Osteoblast (primary cell): ENCODE measurements at regions not wholly inside any gene's neighbourhood (a gene's known extent, or its start where the extent isn't known, plus 50 kb on each side); places are given as distances from the start of the nearest gene placed in this dataset.
"Not testable (repeated sequence)": the region's sequence is repeated elsewhere in the genome, so short reads cannot be mapped to it uniquely, and the experiment has no call there.

Experiments used
- DNase-seq: peaks from one replicate; pipeline ENCODE4 v3.0.0; 2011; ENCODE audit warnings: low spot score, mixed read lengths; ENCODE audit not compliant: insufficient read length; ENCODE audit errors: missing footprints
- H2AFZ ChIP-seq: 2 replicates; pipeline ENCODE4 v1.6.0; 2011; ENCODE audit warnings: mild to moderate bottlenecking, low read length
- H3K27ac ChIP-seq: 2 replicates; pipeline ENCODE4 v1.5.1; 2011; ENCODE audit warnings: mild to moderate bottlenecking, low read depth, low read length, moderate library complexity
- H3K27me3 ChIP-seq: 2 replicates; pipeline ENCODE4 v1.6.0; 2012; ENCODE audit warnings: mild to moderate bottlenecking, control low read depth, inconsistent platforms, low read length, moderate library complexity; ENCODE audit not compliant: insufficient read depth
- H3K36me3 ChIP-seq: 2 replicates; pipeline ENCODE4 v1.5.1; 2011; ENCODE audit warnings: mild to moderate bottlenecking, low read length, control low read depth, moderate library complexity; ENCODE audit not compliant: insufficient read depth
- H3K4me1 ChIP-seq: 2 replicates; pipeline ENCODE4 v1.5.1; 2011; ENCODE audit warnings: mild to moderate bottlenecking, low read length, control low read depth, moderate library complexity; ENCODE audit not compliant: insufficient read depth
- H3K4me2 ChIP-seq: 2 replicates; pipeline ENCODE4 v1.6.0; 2011; ENCODE audit warnings: mild to moderate bottlenecking, low read length; ENCODE audit not compliant: insufficient read depth
- H3K4me3 ChIP-seq: fragments of 200-600 bp; sonication (generic); 3 replicates; pipeline ENCODE4 v1.5.1; 2012; ENCODE audit warnings: mild to moderate bottlenecking, low read length, inconsistent platforms; ENCODE audit not compliant: insufficient read depth
- H3K79me2 ChIP-seq: 2 replicates; pipeline ENCODE4 v1.6.0; 2012; ENCODE audit warnings: mild to moderate bottlenecking, low read length, control low read depth, inconsistent platforms; ENCODE audit not compliant: insufficient read depth
- H3K9me3 ChIP-seq: 2 replicates; pipeline ENCODE4 v1.5.1; 2011; ENCODE audit warnings: low read depth, low read length, control low read depth
- H4K20me1 ChIP-seq: 2 replicates; pipeline ENCODE4 v1.6.0; 2012; ENCODE audit warnings: mild to moderate bottlenecking, low read length, control low read depth; ENCODE audit not compliant: insufficient read depth
- CTCF ChIP-seq: IDR thresholded peaks from 2 replicates; pipeline ENCODE4 v1.5.1; 2011; ENCODE audit warnings: mild to moderate bottlenecking, low read depth, low read length, moderate library complexity; ENCODE audit errors: extremely low read depth

- Histone ChIP-seq H3K79me2 (no peaks in the 10 kb centered on the region), H2AFZ (no peak overlapping the region), H3K4me1 (no peaks in the 10 kb centered on the region), H3K4me2 (no peak overlapping the region), H3K27me3 (no peaks in the 10 kb centered on the region), H3K27ac (no peak overlapping the region), H3K4me3 (no peak overlapping the region), H3K9me3 (no peaks in the 10 kb centered on the region), H3K36me3 (no peaks in the 10 kb centered on the region), H4K20me1 (no peaks in the 10 kb centered on the region)
- DNase-seq, result no peak
- TF ChIP-seq CTCF, result no peak
These were observed 320.5 kb downstream of the VRK1 start for GRCh38 chr14:97117693-97118092.

- Histone ChIP-seq H3K79me2 (no peaks in the 10 kb centered on the region), H2AFZ (no peak overlapping the region), H3K9me3 (no peaks in the 10 kb centered on the region), H3K4me3 (no peak overlapping the region), H3K36me3 (no peaks in the 10 kb centered on the region), H3K27me3 (no peaks in the 10 kb centered on the region), H3K27ac (no peak overlapping the region), H3K4me1 (no peaks in the 10 kb centered on the region), H3K4me2 (no peak overlapping the region), H4K20me1 (no peaks in the 10 kb centered on the region)
- DNase-seq, result no peak
- TF ChIP-seq CTCF, result no peak
These were observed 323.0 kb downstream of the VRK1 start for GRCh38 chr14:97120204-97120603.

- H3K4me1 ChIP-seq, result no peaks in the 10 kb centered on the region
- no peaks in the 10 kb centered on the region for H3K27me3 ChIP-seq
- H3K4me2 ChIP-seq, result no peak overlapping the region
- H3K36me3 ChIP-seq, result no peaks in the 10 kb centered on the region
- no peaks in the 10 kb centered on the region for H3K79me2 ChIP-seq
- H3K4me3 ChIP-seq, result no peak overlapping the region
- TF ChIP-seq CTCF, result no peak
- no peak overlapping the region for H2AFZ ChIP-seq
- no peaks in the 10 kb centered on the region for H4K20me1 ChIP-seq
- H3K9me3 ChIP-seq, result no peaks in the 10 kb centered on the region
- no peak overlapping the region for H3K27ac ChIP-seq
- no peak for DNase-seq
These were observed 323.4 kb downstream of the VRK1 start for GRCh38 chr14:97120611-97121031.

- H3K4me3 ChIP-seq, result no peak overlapping the region
- H3K4me2 ChIP-seq, result no peak overlapping the region
- no peaks in the 10 kb centered on the region for H3K4me1 ChIP-seq
- H3K27me3 ChIP-seq, result no peaks in the 10 kb centered on the region
- H3K36me3 ChIP-seq, result no peaks in the 10 kb centered on the region
- H3K79me2 ChIP-seq, result no peaks in the 10 kb centered on the region
- no peak for TF ChIP-seq CTCF
- H3K27ac ChIP-seq, result no peak overlapping the region
- H2AFZ ChIP-seq, result no peak overlapping the region
- DNase-seq, result no peak
- no peaks in the 10 kb centered on the region for H4K20me1 ChIP-seq
- no peaks in the 10 kb centered on the region for H3K9me3 ChIP-seq
These were observed 332.5 kb downstream of the VRK1 start for GRCh38 chr14:97129639-97130038.

GRCh38 chr14:97135847-97136246 lies 338.7 kb downstream of the VRK1 start:
- not testable (repeated sequence) for H3K27ac ChIP-seq, H3K36me3 ChIP-seq, H3K4me2 ChIP-seq, H3K27me3 ChIP-seq, DNase-seq, H3K4me3 ChIP-seq, H3K4me1 ChIP-seq, H3K9me3 ChIP-seq, H2AFZ ChIP-seq, H4K20me1 ChIP-seq, H3K79me2 ChIP-seq
